Astrocyte (in vitro differentiated cells and primary cell): ENCODE measurements at regions not wholly inside any gene's neighbourhood (a gene's known extent, or its start where the extent isn't known, plus 50 kb on each side); places are given as distances from the start of the nearest gene placed in this dataset.

Source experiments
- DNase-seq: peaks from one replicate; pipeline ENCODE4 v3.0.0-alpha.2; 2010; ENCODE audit warnings: low read depth
- FAIRE-seq: peaks from 2 replicates; lab custom pipeline; 2011; peaks lifted over from hg19 to GRCh38; lab: Jason Lieb, UNC
- H2AFZ ChIP-seq: 2 replicates; pipeline ENCODE4 v1.6.0; 2012; ENCODE audit warnings: low read depth, low read length, inconsistent platforms
- H3K27ac ChIP-seq: 2 replicates; pipeline ENCODE4 v1.5.1; 2011; ENCODE audit warnings: low read depth, low read length, inconsistent platforms
- H3K27me3 ChIP-seq: 2 replicates; pipeline ENCODE4 v1.6.0; 2011; ENCODE audit warnings: low read length, inconsistent platforms; ENCODE audit not compliant: insufficient read depth
- H3K36me3 ChIP-seq: 2 replicates; pipeline ENCODE4 v1.5.1; 2011; ENCODE audit warnings: low read length, inconsistent platforms; ENCODE audit not compliant: insufficient read depth
- H3K4me1 ChIP-seq: 2 replicates; pipeline ENCODE4 v1.5.1; 2011; ENCODE audit warnings: low read length, inconsistent platforms; ENCODE audit not compliant: insufficient read depth
- H3K4me2 ChIP-seq: 2 replicates; pipeline ENCODE4 v1.6.0; 2012; ENCODE audit warnings: low read length, inconsistent platforms
- H3K4me3 ChIP-seq: 2 replicates; pipeline ENCODE4 v1.5.1; 2011; ENCODE audit warnings: low read depth, mild to moderate bottlenecking, low read length, inconsistent platforms; ENCODE audit not compliant: insufficient read depth
- H3K79me2 ChIP-seq: 2 replicates; pipeline ENCODE4 v1.6.0; 2012; ENCODE audit warnings: mild to moderate bottlenecking, low read length, inconsistent platforms; ENCODE audit not compliant: insufficient read depth
- H3K9ac ChIP-seq: 2 replicates; pipeline ENCODE4 v1.6.0; 2012; ENCODE audit warnings: mild to moderate bottlenecking, low read length, inconsistent platforms
- H3K9me3 ChIP-seq: 2 replicates; pipeline ENCODE4 v1.5.1; 2012; ENCODE audit warnings: low read depth, mild to moderate bottlenecking, low read length, inconsistent platforms; ENCODE audit not compliant: insufficient read depth
- H4K20me1 ChIP-seq: 2 replicates; pipeline ENCODE4 v1.6.0; 2012; ENCODE audit warnings: low read length, inconsistent platforms; ENCODE audit not compliant: insufficient read depth
- H3K27ac Mint-ChIP-seq: one replicate; pipeline ENCODE4 v1.8.0; 2021; ENCODE audit warnings: mild to moderate bottlenecking, mixed read lengths; ENCODE audit not compliant: unreplicated experiment
- H3K27me3 Mint-ChIP-seq: one replicate; pipeline ENCODE4 v1.8.0; 2021; ENCODE audit warnings: low read depth, mixed read lengths; ENCODE audit not compliant: unreplicated experiment
- H3K36me3 Mint-ChIP-seq: one replicate; pipeline ENCODE4 v1.8.0; 2021; ENCODE audit warnings: low read depth, mixed read lengths; ENCODE audit not compliant: unreplicated experiment
- H3K4me1 Mint-ChIP-seq: one replicate; pipeline ENCODE4 v1.8.0; 2021; ENCODE audit warnings: low read depth, mixed read lengths; ENCODE audit not compliant: unreplicated experiment
- H3K4me3 Mint-ChIP-seq: one replicate; pipeline ENCODE4 v1.8.0; 2021; ENCODE audit warnings: mild to moderate bottlenecking, moderate library complexity, mixed read lengths; ENCODE audit not compliant: unreplicated experiment
- H3K9me3 Mint-ChIP-seq: one replicate; pipeline ENCODE4 v1.8.0; 2021; ENCODE audit warnings: mild to moderate bottlenecking, mixed read lengths; ENCODE audit not compliant: unreplicated experiment
- EZH2 ChIP-seq: IDR thresholded peaks from 2 replicates; pipeline ENCODE4 v1.6.1; 2012; ENCODE audit warnings: mild to moderate bottlenecking, low read length, inconsistent platforms; ENCODE audit not compliant: insufficient read depth
- TF ChIP-seq, protein P1 (sequence below): IDR thresholded peaks from 2 replicates; pipeline ENCODE4 v1.5.1; 2011; ENCODE audit warnings: low read depth, mild to moderate bottlenecking, inconsistent platforms, low read length, moderate library complexity; ENCODE audit not compliant: insufficient read depth

DNA sequence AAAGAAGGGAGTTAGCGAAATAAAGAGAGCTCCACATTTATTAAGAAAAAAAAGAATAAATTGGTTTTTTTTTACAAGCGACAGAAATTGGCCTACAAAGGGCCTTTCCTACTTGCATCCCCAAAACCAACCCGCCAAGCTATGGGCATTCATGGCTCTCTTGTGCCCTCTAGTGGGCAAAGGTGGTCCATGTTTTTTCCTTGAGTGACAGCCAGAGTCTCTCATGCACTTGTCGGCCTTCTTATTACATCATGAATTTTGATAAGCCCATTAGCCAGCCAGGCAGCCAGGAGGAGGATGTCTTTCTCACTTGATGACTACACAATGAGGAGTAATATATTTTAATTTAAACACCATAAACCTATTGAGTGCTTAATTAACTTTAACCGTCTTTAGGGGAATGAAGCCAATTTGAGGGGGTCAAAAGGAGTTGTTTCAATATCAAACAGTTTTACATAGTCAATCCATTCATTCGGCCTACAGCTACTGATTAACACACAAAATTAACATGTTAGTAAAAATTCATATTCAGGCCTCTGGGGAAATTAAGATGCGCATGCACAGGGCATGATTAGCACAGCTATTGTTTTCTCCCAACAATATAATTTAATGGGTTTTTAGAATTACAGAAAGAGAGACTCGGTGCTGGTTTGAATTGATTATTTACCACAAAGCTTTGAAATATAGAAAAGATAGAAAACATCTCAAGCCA is 85.5 kb downstream of the RCN1 start:
- Histone ChIP-seq H3K4me1 (peaks cover 6% of the 10 kb centered on the region), H3K9me3 (no peaks in the 10 kb centered on the region), H3K27me3 (peaks cover 5% of the 10 kb centered on the region), H3K4me2 (no peak overlapping the region), H3K27ac (no peak overlapping the region), H2AFZ (no peak overlapping the region), H4K20me1 (no peaks in the 10 kb centered on the region), H3K4me3 (no peak overlapping the region), H3K79me2 (no peaks in the 10 kb centered on the region), H3K9ac (no peak overlapping the region), H3K36me3 (no peaks in the 10 kb centered on the region)
- Mint-ChIP-seq H3K36me3 (no peaks in the 10 kb centered on the region), H3K4me1 (no peaks in the 10 kb centered on the region), H3K27me3 (peaks cover 21% of the 10 kb centered on the region), H3K27ac (no peak overlapping the region), H3K4me3 (no peak overlapping the region), H3K9me3 (no peaks in the 10 kb centered on the region)
- no peak for FAIRE-seq
- DNase-seq: peak; percentile 44
- no peak for TF ChIP-seq EZH2
- TF ChIP-seq, protein P1, sequence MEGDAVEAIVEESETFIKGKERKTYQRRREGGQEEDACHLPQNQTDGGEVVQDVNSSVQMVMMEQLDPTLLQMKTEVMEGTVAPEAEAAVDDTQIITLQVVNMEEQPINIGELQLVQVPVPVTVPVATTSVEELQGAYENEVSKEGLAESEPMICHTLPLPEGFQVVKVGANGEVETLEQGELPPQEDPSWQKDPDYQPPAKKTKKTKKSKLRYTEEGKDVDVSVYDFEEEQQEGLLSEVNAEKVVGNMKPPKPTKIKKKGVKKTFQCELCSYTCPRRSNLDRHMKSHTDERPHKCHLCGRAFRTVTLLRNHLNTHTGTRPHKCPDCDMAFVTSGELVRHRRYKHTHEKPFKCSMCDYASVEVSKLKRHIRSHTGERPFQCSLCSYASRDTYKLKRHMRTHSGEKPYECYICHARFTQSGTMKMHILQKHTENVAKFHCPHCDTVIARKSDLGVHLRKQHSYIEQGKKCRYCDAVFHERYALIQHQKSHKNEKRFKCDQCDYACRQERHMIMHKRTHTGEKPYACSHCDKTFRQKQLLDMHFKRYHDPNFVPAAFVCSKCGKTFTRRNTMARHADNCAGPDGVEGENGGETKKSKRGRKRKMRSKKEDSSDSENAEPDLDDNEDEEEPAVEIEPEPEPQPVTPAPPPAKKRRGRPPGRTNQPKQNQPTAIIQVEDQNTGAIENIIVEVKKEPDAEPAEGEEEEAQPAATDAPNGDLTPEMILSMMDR: peak; percentile 92

- Histone ChIP-seq H2AFZ (no peak overlapping the region), H3K9me3 (no peaks in the 10 kb centered on the region), H3K4me3 (no peak overlapping the region), H3K36me3 (no peaks in the 10 kb centered on the region), H3K4me2 (no peak overlapping the region), H3K4me1 (no peaks in the 10 kb centered on the region), H3K79me2 (no peaks in the 10 kb centered on the region), H3K27me3 (peaks cover 5% of the 10 kb centered on the region), H3K27ac (no peak overlapping the region), H4K20me1 (no peaks in the 10 kb centered on the region), H3K9ac (no peak overlapping the region)
- DNase-seq: no peak
- Mint-ChIP-seq H3K4me1 (no peaks in the 10 kb centered on the region), H3K9me3 (peaks cover 3% of the 10 kb centered on the region), H3K27ac (no peak overlapping the region), H3K4me3 (no peak overlapping the region), H3K27me3 (peaks cover 21% of the 10 kb centered on the region), H3K36me3 (no peaks in the 10 kb centered on the region)
- FAIRE-seq: no peak
- no peak for TF ChIP-seq EZH2
- TF ChIP-seq, protein P1: no peak
These were observed 87.8 kb downstream of the RCN1 start for GRCh38 chr11:32178692-32179091.

DNA sequence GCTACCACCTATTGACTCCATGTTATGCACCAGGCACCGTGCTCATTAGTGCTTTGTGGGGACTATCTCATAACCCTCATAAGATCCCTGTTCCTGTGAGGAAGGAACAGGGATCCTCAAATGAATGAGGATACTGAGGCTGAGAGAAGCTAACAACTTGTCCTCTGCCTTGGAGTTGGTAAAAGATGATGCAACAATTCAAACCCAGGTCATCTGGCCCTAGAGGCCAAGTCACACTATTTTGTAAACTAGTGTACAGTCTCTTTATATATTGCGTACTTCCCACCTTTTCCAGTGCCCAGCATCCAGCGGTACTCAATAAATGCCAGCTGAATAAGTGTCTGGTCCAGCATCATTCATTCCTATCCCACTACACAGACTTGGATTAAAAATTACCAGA is 92.6 kb downstream of the RCN1 start:
- Mint-ChIP-seq H3K27me3 (peaks cover 24% of the 10 kb centered on the region), H3K4me3 (no peak overlapping the region), H3K9me3 (peaks cover 8% of the 10 kb centered on the region), H3K36me3 (no peaks in the 10 kb centered on the region), H3K4me1 (no peaks in the 10 kb centered on the region), H3K27ac (no peak overlapping the region)
- TF ChIP-seq, protein P1: no peak
- no peak for TF ChIP-seq EZH2
- Histone ChIP-seq H3K9me3 (no peaks in the 10 kb centered on the region), H3K4me3 (no peak overlapping the region), H3K4me1 (no peaks in the 10 kb centered on the region), H4K20me1 (no peaks in the 10 kb centered on the region), H3K4me2 (no peak overlapping the region), H3K27me3 (peaks cover 4% of the 10 kb centered on the region), H3K9ac (no peak overlapping the region), H3K36me3 (no peaks in the 10 kb centered on the region), H2AFZ (no peak overlapping the region), H3K79me2 (no peaks in the 10 kb centered on the region), H3K27ac (no peak overlapping the region)
- DNase-seq (no peak), FAIRE-seq (no peak)
